GM10266 (cell line): ENCODE measurements at regions not wholly inside any gene's neighbourhood (a gene's known extent, or its start where the extent isn't known, plus 50 kb on each side); places are given as distances from the start of the nearest gene placed in this dataset.

Experiments used
- DNase-seq: peaks from one replicate; pipeline ENCODE4 v3.0.0; 2012; ENCODE audit errors: extremely low spot score
- CTCF ChIP-seq: IDR thresholded peaks from 2 replicates; pipeline ENCODE4 v1.5.1; 2012; ENCODE audit warnings: mild to moderate bottlenecking, low read depth; ENCODE audit not compliant: control insufficient read depth, insufficient read depth; ENCODE audit errors: missing control alignments

DNA sequence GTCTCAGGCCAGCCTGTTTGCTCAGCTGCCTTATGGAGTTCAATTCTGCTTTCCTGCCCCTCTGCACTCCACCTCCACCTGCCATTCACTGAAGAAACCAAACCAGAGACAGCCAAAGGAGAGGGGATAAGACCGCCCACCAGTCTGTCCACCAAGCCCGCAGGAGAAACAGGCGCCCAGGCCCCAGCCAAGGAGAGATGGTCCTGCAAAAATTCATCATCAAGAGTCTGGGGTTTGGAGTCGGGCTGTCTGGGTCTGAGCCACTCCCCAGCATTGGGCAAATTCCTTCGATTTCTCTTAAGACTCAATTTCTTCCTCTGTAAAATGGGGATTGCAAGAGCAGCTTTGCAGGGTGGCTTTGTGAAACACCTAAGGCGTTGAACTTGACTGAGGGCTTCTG, 121.4 kb upstream of the RUNX3 start:
- DNase-seq = no peak
- no peak for TF ChIP-seq CTCF

DNA sequence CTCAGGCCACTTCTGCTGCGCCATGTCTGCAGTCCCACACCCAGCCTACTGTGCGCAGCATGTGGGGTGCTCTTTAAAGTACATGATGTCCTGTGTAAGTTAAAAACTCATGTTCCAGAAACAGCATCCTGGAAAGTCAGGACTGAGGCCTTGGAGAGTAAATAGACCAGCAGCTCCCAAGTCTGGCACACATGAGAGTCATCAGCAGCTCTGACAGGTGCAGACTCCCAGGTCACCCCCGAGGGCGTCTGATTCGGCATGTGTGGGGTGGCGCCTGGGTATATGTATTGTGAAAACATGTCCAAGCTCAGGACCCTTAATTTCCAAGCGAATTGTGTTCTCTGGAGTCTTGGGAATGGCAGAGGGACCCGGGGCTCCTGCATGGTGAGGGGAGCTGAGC, 120.1 kb upstream of the RUNX3 start:
- no peak for DNase-seq
- no peak for TF ChIP-seq CTCF

DNA sequence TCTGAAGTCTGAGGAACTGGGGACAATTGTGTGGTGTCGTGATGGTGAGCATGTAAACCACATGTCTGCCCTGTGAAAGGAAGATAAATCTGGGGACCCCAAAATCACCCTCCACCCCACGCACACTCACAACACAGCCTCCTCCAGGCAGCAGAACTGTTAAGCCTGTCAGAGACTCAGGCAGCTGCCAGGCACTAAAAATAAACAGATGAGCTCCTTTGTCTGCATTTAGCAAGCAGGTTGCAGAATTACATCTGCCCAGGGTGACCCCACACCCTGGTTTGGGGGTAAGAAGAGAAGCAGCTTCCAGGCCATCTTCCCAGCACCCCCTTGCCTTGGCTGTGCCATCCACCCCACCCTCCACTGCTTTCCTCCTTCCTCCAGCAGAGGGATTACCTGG, 119.1 kb upstream of the RUNX3 start:
- no peak for DNase-seq
- TF ChIP-seq CTCF = no peak

- no peak for DNase-seq
- TF ChIP-seq CTCF = no peak
Observed at GRCh38 chr1:25048728-25049127, 118.7 kb upstream of the RUNX3 start.

- TF ChIP-seq CTCF = no peak
- no peak for DNase-seq
Observed at GRCh38 chr1:25047506-25048240, 117.6 kb upstream of the RUNX3 start.

DNA sequence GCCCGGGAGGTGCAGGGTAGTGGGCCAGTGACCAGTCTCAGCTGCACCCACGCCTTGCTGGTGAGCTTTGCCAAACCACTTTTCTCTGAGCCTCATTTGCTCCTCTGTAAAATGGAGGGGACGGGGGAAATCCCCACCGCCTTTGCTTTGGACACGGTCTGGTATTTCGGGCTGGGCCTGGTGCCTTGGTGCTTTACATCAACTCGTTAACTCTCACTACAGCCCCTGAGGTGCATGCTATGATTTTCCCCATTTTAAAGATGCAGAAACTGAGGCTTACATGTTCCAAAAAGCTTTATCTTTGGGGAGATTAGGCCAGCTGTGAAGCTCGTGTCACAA, 116.1 kb upstream of the RUNX3 start:
- no peak for DNase-seq

More for the DNA sequence above, 116.1 kb upstream of the RUNX3 start:
- TF ChIP-seq CTCF = no peak
